Hematopoietic multipotent progenitor cell treated with erythropoietin and hydrocortisone succinate and interleukin-3 and kit ligand, for 6 days (in vitro differentiated cells): ENCODE measurements at regions not wholly inside any gene's neighbourhood (a gene's known extent, or its start where the extent isn't known, plus 50 kb on each side); places are given as distances from the start of the nearest gene placed in this dataset.
"Not testable (repeated sequence)": the region's sequence is repeated elsewhere in the genome, so short reads cannot be mapped to it uniquely, and the experiment has no call there.

ENCODE experiments used
- DNase-seq: peaks from one replicate; pipeline ENCODE4 v3.0.0-alpha.2; 2015

GRCh38 chr5:174828804-174829510 lies 104.6 kb downstream of the MSX2 start:
- no peak for DNase-seq

GRCh38 chr5:174827558-174827957 lies 103.2 kb downstream of the MSX2 start:
- no peak for DNase-seq

DNA sequence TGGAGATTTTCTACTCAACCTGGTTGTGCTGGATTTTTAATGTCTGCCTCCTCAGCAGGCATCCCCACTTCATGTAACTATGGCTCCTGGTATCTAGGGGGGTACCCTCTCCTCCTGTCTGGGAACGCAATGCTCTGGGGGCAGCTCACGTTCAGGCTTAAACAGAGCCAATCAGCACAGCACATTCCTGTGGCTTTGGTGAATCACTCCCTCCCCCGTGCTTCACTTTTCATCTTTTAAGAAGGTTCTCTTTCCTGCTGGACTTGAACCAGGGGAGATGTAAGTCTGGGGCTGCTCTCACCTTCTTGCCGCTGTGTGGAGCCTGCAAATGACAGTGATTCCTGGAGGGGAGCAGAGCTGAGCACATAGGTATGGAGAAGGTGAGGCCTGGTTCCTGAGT lies 101.2 kb downstream of the MSX2 start:
- no peak for DNase-seq

DNA sequence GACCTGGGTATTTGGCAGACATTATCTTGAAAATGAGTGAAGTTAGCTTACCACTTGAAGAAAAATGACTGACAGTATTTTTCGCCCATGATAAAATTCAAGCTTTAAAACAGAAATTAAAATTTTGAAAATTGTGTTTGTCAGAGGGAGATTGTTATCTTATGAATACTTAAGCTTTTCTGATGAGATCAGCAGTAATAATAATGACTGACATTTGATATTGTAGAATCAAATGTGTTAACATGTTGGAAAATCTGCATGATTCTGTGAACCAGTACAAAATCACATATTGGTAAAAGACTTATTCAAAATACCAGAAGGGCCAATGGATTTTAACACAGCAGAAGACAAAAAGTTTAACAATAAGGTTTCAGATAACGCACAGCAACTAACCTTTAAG lies 94.0 kb downstream of the MSX2 start:
- DNase-seq, result no peak

- DNase-seq, result no peak
Measured at GRCh38 chr5:174817610-174818009, 93.2 kb downstream of the MSX2 start.

DNA sequence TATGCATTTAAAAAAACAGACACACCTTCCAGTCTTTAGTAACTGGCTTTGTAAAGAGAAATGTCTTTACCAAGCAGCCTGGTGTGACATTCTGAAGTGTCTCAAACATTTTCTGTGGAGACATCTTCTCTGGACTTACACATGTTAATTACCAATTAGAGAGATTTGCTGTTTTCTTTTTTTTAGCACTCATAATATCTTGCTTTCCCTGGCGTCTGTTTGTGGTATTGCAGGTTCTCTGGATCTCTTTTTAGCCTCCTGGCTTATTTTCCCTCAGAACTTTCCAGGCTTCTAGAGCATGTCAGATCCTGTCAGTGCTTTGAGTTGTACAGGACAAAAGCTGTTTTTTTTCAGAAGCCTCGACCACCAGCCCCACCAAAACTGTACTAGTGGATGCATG lies 92.5 kb downstream of the MSX2 start:
- peak; percentile 6 for DNase-seq

DNA sequence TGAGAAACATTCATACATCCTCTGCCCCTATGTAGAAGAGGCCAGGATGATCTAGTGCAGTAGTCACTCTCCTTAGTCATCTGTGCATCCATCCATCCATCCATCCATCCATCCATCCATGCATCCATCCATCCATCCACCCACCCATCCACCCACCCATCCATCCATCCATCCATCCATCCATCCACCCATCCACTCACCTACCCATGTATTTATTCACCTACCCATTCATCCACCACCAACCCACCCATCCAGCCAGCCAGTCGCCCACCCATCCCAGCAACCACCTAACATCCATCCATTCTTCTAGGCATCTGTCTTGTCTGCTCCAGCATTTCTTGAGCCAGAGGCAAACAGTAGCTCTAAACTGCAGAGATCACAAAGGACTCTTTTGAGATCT lies 87.1 kb downstream of the MSX2 start:
- DNase-seq, result no peak

GRCh38 chr5:174810796-174811195 lies 86.4 kb downstream of the MSX2 start:
- DNase-seq, result no peak

- no peak for DNase-seq
Measured at GRCh38 chr5:174807471-174807870, 83.1 kb downstream of the MSX2 start.

DNA sequence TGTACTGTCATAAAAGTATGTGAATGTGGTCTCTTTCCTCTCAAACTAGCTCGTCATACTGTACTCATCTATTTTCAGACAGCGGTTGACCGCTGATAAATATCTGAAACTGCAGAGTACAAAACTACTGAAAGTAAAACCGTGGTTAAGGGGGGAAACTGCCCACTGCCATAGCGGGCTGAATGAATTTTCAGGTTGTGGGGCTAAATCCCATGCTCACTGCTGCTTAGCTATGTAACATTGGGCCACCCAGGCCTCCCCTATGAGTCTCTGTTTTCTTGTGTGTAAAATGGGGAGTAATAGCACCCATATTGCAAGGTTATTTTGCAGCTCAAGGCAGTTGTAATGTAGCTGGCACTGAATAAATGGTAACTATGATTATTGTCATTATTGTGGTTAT lies 82.3 kb downstream of the MSX2 start:
- DNase-seq, result no peak

- DNase-seq, result no peak
Measured at GRCh38 chr5:174801798-174802197, 77.4 kb downstream of the MSX2 start.

DNA sequence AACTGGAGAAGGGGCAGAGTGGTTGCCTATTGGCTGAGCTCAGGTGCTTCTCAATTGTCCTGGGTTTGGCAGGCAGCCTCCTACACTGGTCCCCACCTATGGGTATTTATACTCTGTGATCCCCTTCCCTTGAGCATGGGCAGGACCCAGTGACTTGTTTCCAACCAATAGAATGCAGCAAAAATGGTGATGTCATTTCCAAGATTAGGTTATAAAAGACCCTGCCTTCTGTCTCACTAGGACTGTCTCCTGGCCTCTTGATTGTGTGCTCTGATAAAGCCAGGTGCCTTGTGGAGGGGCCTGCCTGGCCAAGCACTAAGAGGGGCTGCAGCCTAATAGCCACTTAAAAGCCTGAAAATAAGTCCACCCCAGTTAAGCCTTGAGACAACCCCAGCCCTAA lies 76.1 kb downstream of the MSX2 start:
- DNase-seq, result no peak

DNA sequence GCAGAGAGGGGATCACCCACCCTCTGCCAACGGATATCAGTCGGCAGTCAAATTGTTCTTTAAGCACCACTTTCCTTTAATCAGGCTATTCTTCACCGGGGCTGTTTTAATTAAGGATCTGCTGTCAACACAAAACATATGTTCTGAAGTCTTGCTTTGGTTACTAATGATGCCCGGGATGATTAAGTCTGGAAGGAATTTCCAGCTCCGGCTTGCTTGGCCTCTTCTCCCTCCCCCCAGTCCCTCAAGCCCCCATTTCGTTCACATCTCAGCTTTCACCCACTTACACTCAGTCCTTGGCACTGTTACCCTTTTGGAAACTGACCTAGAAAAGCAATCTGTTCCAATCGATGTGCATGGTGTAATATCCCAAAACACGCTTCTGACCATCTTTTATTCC lies 74.7 kb downstream of the MSX2 start:
- no peak for DNase-seq

DNA sequence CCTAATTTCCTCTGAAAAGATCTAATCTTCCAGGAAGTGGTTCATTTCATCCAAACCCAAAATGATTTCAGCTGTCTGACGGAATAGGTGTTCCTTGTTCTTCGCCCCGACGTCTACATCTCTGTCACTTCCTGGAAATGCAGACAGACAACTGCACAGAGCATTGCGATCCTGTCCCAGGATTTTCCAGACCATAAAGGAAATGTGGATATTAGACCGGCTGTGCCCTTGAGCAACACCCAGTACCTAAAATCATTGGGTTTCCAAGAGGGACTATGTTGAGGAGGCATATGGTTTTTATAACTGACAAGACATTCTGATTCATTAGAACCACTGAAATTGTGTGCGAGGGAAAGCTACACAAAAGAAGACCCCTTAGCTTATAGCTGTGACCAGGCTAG lies 74.2 kb downstream of the MSX2 start:
- DNase-seq, result no peak

DNA sequence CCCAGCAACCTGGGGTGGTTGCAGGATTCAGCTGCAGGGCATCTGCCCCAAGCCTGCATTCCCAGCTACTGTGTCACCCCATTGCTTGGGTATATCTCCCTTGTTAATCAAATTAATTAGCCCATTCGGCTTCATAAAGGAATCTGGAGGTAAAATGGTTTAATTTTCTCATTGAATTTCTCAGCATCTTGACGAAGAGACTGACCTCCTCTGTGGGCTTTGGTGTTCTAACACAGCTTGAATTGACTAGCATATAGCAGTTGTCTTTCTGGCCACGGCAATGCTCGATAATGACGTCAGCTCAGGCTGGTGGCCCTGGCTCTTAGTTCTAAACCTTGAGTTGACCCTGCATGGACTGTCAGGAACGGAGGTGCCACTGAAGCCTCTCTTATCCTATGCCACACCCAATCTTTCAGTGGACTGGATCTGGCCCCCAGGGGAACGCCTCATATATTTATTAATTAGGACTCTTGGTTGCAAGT lies 72.4 kb downstream of the MSX2 start:
- no peak for DNase-seq

GRCh38 chr5:174794931-174795672 lies 70.7 kb downstream of the MSX2 start:
- no peak for DNase-seq

GRCh38 chr5:174793684-174794328 lies 69.4 kb downstream of the MSX2 start:
- peak; percentile 73 for DNase-seq

GRCh38 chr5:174793076-174793475 lies 68.7 kb downstream of the MSX2 start:
- no peak for DNase-seq

DNA sequence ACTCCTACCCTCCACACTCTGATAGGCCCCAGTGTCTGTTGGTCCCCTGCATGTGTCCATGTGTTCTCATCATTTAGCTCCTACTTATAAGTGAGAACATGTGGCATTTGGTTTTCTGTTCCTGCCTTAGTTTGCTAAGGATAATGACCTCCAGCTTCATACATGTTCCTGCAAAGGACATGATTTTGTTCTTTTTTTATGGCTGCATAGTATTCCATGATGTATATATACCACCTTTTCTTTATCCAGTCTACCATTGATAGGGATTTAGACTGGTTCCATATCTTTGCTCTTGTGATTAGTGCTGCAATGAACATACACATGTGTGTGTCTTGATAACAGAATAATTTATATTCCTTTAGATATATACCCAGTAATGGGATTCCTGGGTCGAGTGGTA lies 67.9 kb downstream of the MSX2 start:
- not testable (repeated sequence) for DNase-seq

- DNase-seq, result no peak
Measured at GRCh38 chr5:174790906-174791305, 66.5 kb downstream of the MSX2 start.

- no peak for DNase-seq
Measured at GRCh38 chr5:174789596-174789995, 65.2 kb downstream of the MSX2 start.

DNA sequence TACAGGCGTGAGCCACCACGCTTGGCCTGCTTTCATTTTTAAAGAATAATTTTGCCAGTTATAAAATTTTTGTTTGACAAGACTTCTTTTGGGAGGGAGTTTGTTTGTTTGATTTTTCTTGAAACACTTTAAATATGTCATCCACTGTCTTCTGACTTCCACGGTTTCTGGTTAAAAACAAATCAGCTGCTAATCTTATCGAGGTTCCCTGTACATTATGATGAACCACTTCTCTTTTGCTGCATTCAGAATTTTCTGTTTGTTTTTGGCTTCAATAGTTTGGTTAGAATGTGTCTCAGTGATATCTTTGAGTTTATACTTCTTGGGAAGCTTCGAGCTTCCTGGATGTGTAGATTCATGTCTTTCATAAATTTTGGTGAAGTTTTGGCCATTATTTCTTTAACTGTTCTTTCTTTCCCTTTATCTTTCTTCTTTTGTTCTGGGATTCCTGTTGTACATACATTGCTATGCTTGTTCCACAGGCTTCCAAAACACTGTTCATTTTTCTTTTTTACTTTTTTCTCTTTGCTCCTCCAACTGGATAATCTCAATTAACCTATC lies 60.8 kb downstream of the MSX2 start:
- DNase-seq, result no peak
